ENCODE measurements at regions not wholly inside any gene's neighbourhood (a gene's known extent, or its start where the extent isn't known, plus 50 kb on each side); places are given as distances from the start of the nearest gene placed in this dataset.

DNA sequence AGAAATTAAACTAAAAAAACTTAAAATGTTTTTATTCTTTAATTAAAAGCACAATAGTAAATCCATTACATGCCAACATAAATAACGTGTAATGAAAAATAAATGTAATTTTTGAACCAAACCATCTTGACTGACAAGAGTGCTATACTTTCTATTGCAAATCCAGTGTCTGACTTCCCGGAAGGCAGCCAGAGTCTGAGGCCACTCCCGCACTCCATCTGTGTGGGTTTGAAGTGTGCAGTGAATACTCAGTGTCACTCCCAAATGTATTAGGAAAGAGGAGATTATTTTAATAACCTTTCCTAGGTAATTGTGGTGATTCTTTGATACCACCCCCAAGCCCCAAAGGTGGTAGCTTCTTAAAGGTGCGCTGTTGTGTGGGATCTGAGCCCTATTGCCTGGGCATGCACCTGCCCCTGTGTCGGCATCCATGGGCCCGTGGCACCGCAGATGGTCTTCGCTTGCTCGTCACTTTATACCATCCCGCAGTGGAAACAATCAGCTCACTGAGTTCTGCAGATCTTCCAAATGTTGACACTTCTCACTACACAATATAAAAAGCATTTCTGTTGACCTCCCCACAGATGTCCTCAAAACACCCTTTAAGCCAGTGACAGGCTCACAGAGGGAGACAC, 391.2 kb downstream of the THBS2 start:
- ATAC-seq (ENCODE audit: low read depth): no peak
- no peak for TF ChIP-seq RFX5 (IDR thresholded peaks at IDR 0.05; ENCODE audit: low read depth, low read length)
- TF ChIP-seq CEBPB (IDR thresholded peaks at IDR 0.05; ENCODE audit: low read depth, low read length): no peak
- no peak for TF ChIP-seq CHD1 (IDR thresholded peaks at IDR 0.05; ENCODE audit: low read depth, low read length)
- TF ChIP-seq RCOR1 (IDR thresholded peaks at IDR 0.05; ENCODE audit: insufficient replicate concordance, low read length): no peak
- TF ChIP-seq MAZ (IDR thresholded peaks at IDR 0.05; ENCODE audit: borderline replicate concordance, low read depth, low read length): no peak
- TF ChIP-seq, protein P1, sequence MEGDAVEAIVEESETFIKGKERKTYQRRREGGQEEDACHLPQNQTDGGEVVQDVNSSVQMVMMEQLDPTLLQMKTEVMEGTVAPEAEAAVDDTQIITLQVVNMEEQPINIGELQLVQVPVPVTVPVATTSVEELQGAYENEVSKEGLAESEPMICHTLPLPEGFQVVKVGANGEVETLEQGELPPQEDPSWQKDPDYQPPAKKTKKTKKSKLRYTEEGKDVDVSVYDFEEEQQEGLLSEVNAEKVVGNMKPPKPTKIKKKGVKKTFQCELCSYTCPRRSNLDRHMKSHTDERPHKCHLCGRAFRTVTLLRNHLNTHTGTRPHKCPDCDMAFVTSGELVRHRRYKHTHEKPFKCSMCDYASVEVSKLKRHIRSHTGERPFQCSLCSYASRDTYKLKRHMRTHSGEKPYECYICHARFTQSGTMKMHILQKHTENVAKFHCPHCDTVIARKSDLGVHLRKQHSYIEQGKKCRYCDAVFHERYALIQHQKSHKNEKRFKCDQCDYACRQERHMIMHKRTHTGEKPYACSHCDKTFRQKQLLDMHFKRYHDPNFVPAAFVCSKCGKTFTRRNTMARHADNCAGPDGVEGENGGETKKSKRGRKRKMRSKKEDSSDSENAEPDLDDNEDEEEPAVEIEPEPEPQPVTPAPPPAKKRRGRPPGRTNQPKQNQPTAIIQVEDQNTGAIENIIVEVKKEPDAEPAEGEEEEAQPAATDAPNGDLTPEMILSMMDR (conservative IDR thresholded peaks at IDR 0.05; ENCODE audit: low read depth, low read length): no peak
- TF ChIP-seq SMC3 (IDR thresholded peaks at IDR 0.05; ENCODE audit: low read depth, low read length): no peak
- no peak for TF ChIP-seq BHLHE40 (IDR thresholded peaks at IDR 0.05; ENCODE audit: low read depth, low read length)
- no peak for TF ChIP-seq POLR2A (IDR thresholded peaks at IDR 0.05; ENCODE audit: low read depth, low read length)
- TF ChIP-seq RAD21 (IDR thresholded peaks at IDR 0.05; ENCODE audit: low read length): no peak
- intact Hi-C loops (cut with micrococcal nuclease) (no loop called here), dilution Hi-C loops (cut with HindIII; ENCODE audit: low sequenced_read_pairs, unreplicated experiment) (no loop called here), in situ Hi-C loops (cut with MboI; ENCODE audit: low sequenced_read_pairs) (no loop called here)
- H3K56ac ChIP-seq (ENCODE audit: extremely low read depth, insufficient read depth, low read length): no peak overlapping the region
- no peak overlapping the region for H3K23ac ChIP-seq (ENCODE audit: low read depth, low read length)
- H3K18ac ChIP-seq (ENCODE audit: low read depth, low read length): no peak overlapping the region
- H2AK5ac ChIP-seq (ENCODE audit: low read depth, low read length): no peak overlapping the region
- H2BK120ac ChIP-seq (ENCODE audit: low read depth, low read length): no peak overlapping the region
- POLR2A ChIA-PET (ENCODE audit: unreplicated experiment): no interaction called here
- BruUV-seq (replicated peaks): no TSS peak
- H3K27ac ChIP-seq (ENCODE audit: insufficient read depth, low read length): no peak overlapping the region
- H2BK15ac ChIP-seq (ENCODE audit: low read depth, low read length): no peak overlapping the region
- H3K79me1 ChIP-seq (ENCODE audit: low read depth in 1 of 2, low read length in 2 of 2): no peaks in the 10 kb centered on the region
- no peak overlapping the region for H3K9ac ChIP-seq (ENCODE audit: low read depth, low read length)
- H4K5ac ChIP-seq (ENCODE audit: low read depth, low read length): no peak overlapping the region
- H3K36me3 ChIP-seq (ENCODE audit: control insufficient read depth, insufficient read depth, low read length): no peaks in the 10 kb centered on the region
- no peak overlapping the region for H2AK9ac ChIP-seq (replicated peaks; ENCODE audit: low read depth, low read length, poor library complexity)
- H2BK5ac ChIP-seq (ENCODE audit: low read depth, low read length, poor library complexity, severe bottlenecking): no peak overlapping the region
- H3K27me3 ChIP-seq (ENCODE audit: control insufficient read depth, insufficient read depth, low read length): no peaks in the 10 kb centered on the region
- no peak for DNase-seq
- H4K91ac ChIP-seq (ENCODE audit: insufficient read depth, low read depth, low read length): no peak overlapping the region
- CTCF ChIA-PET: no interaction called here
- no peak overlapping the region for H2BK20ac ChIP-seq (ENCODE audit: low read depth, low read length)
- no peak overlapping the region for H3K4me3 ChIP-seq (ENCODE audit: insufficient read depth, low read depth, low read length)
- H3K9me1 ChIP-seq (ENCODE audit: insufficient read depth, low read length): no peaks in the 10 kb centered on the region
- H4K8ac ChIP-seq (ENCODE audit: low read depth in 2 of 2, low read length in 2 of 2): no peak overlapping the region
- no CpG with 5 or more reads among the region's 10 CpGs for WGBS, 2 experiments (ENCODE audit: extremely low coverage in 2 of 2, insufficient read length in 1 of 2)
- no peaks in the 10 kb centered on the region for H3K4me1 ChIP-seq (ENCODE audit: control insufficient read depth, insufficient read depth, low read length)
- no peak overlapping the region for H3K4me2 ChIP-seq (ENCODE audit: low read depth, low read length)
- no peak overlapping the region for H3K4ac ChIP-seq (ENCODE audit: low read depth, low read length)
- H2AFZ ChIP-seq (replicated peaks; ENCODE audit: low read length, poor library complexity): no peak overlapping the region
- no peaks in the 10 kb centered on the region for H4K20me1 ChIP-seq (ENCODE audit: insufficient read depth, low read length)
- H3K14ac ChIP-seq (replicated peaks; ENCODE audit: low read depth, low read length): no peak overlapping the region
- H3K9me3 ChIP-seq (ENCODE audit: control insufficient read depth, insufficient read depth, low read length): 0 out of 2 replicates have a peak, but pooled peaks cover 1% of the 10 kb centered on the region
